Endothelial cell of umbilical vein (primary cell): ENCODE measurements at regions not wholly inside any gene's neighbourhood (a gene's known extent, or its start where the extent isn't known, plus 50 kb on each side); places are given as distances from the start of the nearest gene placed in this dataset.

Experiments used
- BruUV-seq: library from RNA; stranded (reverse); fragments of 400-500 nt; replicated peaks from 2 replicates; lab custom pipeline; 2021; lab: Mats Ljungman, UMichigan
- CTCF ChIA-PET: fragments of 300-600, 350-600 bp; sonication (Branson Sonifier 250); formaldehyde crosslinking; loops from one replicate; lab custom pipeline; 2021; ENCODE audit warnings: antibody characterized with exemption, inconsistent platforms; lab: Charles Lee
- POLR2A ChIA-PET: fragments of 300-600, 350-600 bp; sonication (Branson Sonifier 250); formaldehyde crosslinking; loops from one replicate; lab custom pipeline; 2021; ENCODE audit warnings: antibody characterized with exemption, inconsistent platforms; lab: Charles Lee
- DNase-seq: peaks from one replicate; pipeline ENCODE4 v3.0.0-alpha.2; 2011; ENCODE audit warnings: low read depth, low spot score
- FAIRE-seq: peaks from 2 replicates; lab custom pipeline; 2011; peaks lifted over from hg19 to GRCh38; lab: Jason Lieb, UNC
- H2AFZ ChIP-seq: 2 replicates; pipeline ENCODE4 v1.6.0; 2012; ENCODE audit warnings: low read depth, low read length, control low read depth, inconsistent platforms
- H3K27ac ChIP-seq: 2 replicates; pipeline ENCODE4 v1.5.1; 2011; ENCODE audit warnings: low read depth, mild to moderate bottlenecking, control low read depth, low read length, moderate library complexity; ENCODE audit not compliant: insufficient read depth
- H3K27me3 ChIP-seq, 2 experiments: 2 replicates each; pipeline versions ENCODE4 v1.6.0 to v1.6.1; 2011; ENCODE audit warnings: low read length in 2 of 2, mixed read lengths in 1 of 2; ENCODE audit not compliant: control insufficient read depth in 2 of 2, insufficient read depth in 2 of 2
- H3K36me3 ChIP-seq, 2 experiments: 2 replicates in 1 of 2; 3 replicates in 1 of 2; pipeline ENCODE4 v1.5.1; 2011; ENCODE audit warnings: low read length in 2 of 2, mild to moderate bottlenecking in 1 of 2, moderate library complexity in 1 of 2; ENCODE audit not compliant: control insufficient read depth in 2 of 2, insufficient read depth in 2 of 2; ENCODE audit errors: extremely low read depth in 1 of 2
- H3K4me1 ChIP-seq: 3 replicates; pipeline ENCODE4 v1.5.1; 2011; ENCODE audit warnings: mild to moderate bottlenecking, low read length; ENCODE audit not compliant: control insufficient read depth, insufficient read depth; ENCODE audit errors: extremely low read depth
- H3K4me2 ChIP-seq: 2 replicates; pipeline ENCODE4 v1.6.1; 2011; ENCODE audit warnings: low read length, control low read depth, mixed read lengths; ENCODE audit not compliant: insufficient read depth
- H3K4me3 ChIP-seq, 3 experiments: fragments of 200-600 bp in 1 of 3; sonication (generic), shearing (Covaris generic) in 1 of 3; replicated peaks in 1 of 3; 2 replicates each; pipeline ENCODE4 v1.5.1; 2011 to 2016; ENCODE audit warnings: control low read depth in 3 of 3, low read length in 3 of 3, mild to moderate bottlenecking in 2 of 3, inconsistent platforms in 1 of 3, low read depth in 1 of 3, moderate library complexity in 1 of 3; ENCODE audit not compliant: insufficient read depth in 1 of 3
- H3K79me2 ChIP-seq: 2 replicates; pipeline ENCODE4 v1.6.0; 2012; ENCODE audit warnings: low read length, inconsistent platforms; ENCODE audit not compliant: control insufficient read depth, insufficient read depth
- H3K9ac ChIP-seq: replicated peaks from 2 replicates; pipeline ENCODE3; 2011; ENCODE audit warnings: low read length, control low read depth; ENCODE audit not compliant: insufficient read depth; ENCODE audit errors: extremely low read depth
- H3K9me1 ChIP-seq: replicated peaks from 3 replicates; pipeline ENCODE4 v1.6.0; 2011; ENCODE audit warnings: mild to moderate bottlenecking, low read length; ENCODE audit not compliant: control insufficient read depth, insufficient read depth; ENCODE audit errors: extremely low read depth
- H3K9me3 ChIP-seq: replicated peaks from 2 replicates; pipeline ENCODE4 v1.5.1; 2012; ENCODE audit warnings: low read length, inconsistent platforms; ENCODE audit not compliant: control insufficient read depth, insufficient read depth
- H4K20me1 ChIP-seq: replicated peaks from 2 replicates; pipeline ENCODE3; 2011; ENCODE audit warnings: mild to moderate bottlenecking, low read length; ENCODE audit not compliant: control insufficient read depth, insufficient read depth; ENCODE audit errors: extremely low read depth
- CTCF ChIP-seq, 2 donors: IDR thresholded peaks; 1 replicate in 1 of 2; 2 replicates in 1 of 2; pipeline ENCODE4 v1.5.1; 2011; ENCODE audit warnings: low read length in 2 of 2, mild to moderate bottlenecking in 2 of 2, moderate library complexity in 2 of 2, control low read depth in 1 of 2, inconsistent platforms in 1 of 2, low read depth in 1 of 2; ENCODE audit not compliant: insufficient read depth in 1 of 2; ENCODE audit errors: extremely low read depth in 1 of 2
- EZH2 ChIP-seq: IDR thresholded peaks from 2 replicates; pipeline ENCODE4 v1.6.1; 2012; ENCODE audit warnings: borderline replicate concordance, low read depth, mild to moderate bottlenecking, moderate library complexity, low read length, inconsistent platforms; ENCODE audit not compliant: severe bottlenecking
- FOS ChIP-seq: IDR thresholded peaks from 2 replicates; pipeline ENCODE4 v1.6.1; 2011; ENCODE audit warnings: mild to moderate bottlenecking, low read length, moderate library complexity, borderline replicate concordance; ENCODE audit not compliant: insufficient read depth
- GATA2 ChIP-seq: IDR thresholded peaks from 2 replicates; pipeline ENCODE4 v1.7.0; 2011; ENCODE audit warnings: low read depth, mild to moderate bottlenecking, moderate library complexity, mixed read lengths, low read length; ENCODE audit not compliant: insufficient read length, insufficient read depth
- MYC ChIP-seq: IDR thresholded peaks from one replicate; pipeline ENCODE4 v1.6.1; 2011; ENCODE audit warnings: mild to moderate bottlenecking, low read depth, low read length
- POLR2A ChIP-seq: IDR thresholded peaks from 2 replicates; pipeline ENCODE4 v1.6.1; 2012; ENCODE audit warnings: low read depth, mild to moderate bottlenecking, control low read depth, low read length
- POLR2AphosphoS5 ChIP-seq: IDR thresholded peaks from 2 replicates; pipeline ENCODE4 v1.6.1; 2012; ENCODE audit warnings: low read depth, mild to moderate bottlenecking, control low read depth, low read length, moderate library complexity; ENCODE audit not compliant: insufficient read depth
- dilution Hi-C: fragments of 300-500 bp; cut with MboI; formaldehyde crosslinking; loops from one replicate; pipeline ENCODE4 v1.15.0; 2019; ENCODE audit warnings: low sequenced_read_pairs; ENCODE audit not compliant: extremely low pct_ligation_motif_present
- intact Hi-C: fragments of 100-400 bp; cut with micrococcal nuclease; formaldehyde crosslinking; loops from one replicate; pipeline ENCODE4 v1.10.0; 2022

- BruUV-seq: no TSS peak
- H3K4me1 ChIP-seq: no peaks in the 10 kb centered on the region
- FAIRE-seq (no peak), DNase-seq (no peak)
- dilution Hi-C loops (no loop called here), intact Hi-C loops (no loop called here)
- no peak overlapping the region for H3K27ac ChIP-seq
- ChIA-PET CTCF (no interaction called here), POLR2A (no interaction called here)
- no peaks in the 10 kb centered on the region for H3K9me3 ChIP-seq
- no peaks in the 10 kb centered on the region for H3K27me3 ChIP-seq
- no peaks in the 10 kb centered on the region for H3K9me1 ChIP-seq
- TF ChIP-seq EZH2: no peak
- no peak for TF ChIP-seq POLR2AphosphoS5
- no peak for TF ChIP-seq MYC
- no peak for TF ChIP-seq FOS
- H3K36me3 ChIP-seq: no peaks in the 10 kb centered on the region
- H3K4me3 ChIP-seq: no peak overlapping the region
- H3K9ac ChIP-seq: no peak overlapping the region
- no peaks in the 10 kb centered on the region for H4K20me1 ChIP-seq
- no peak overlapping the region for H3K4me2 ChIP-seq
- H3K79me2 ChIP-seq: no peaks in the 10 kb centered on the region
- no peak overlapping the region for H2AFZ ChIP-seq
These were observed 357.6 kb upstream of the CDH10 start for GRCh38 chr5:25002371-25002770.

- no peaks in the 10 kb centered on the region for H3K79me2 ChIP-seq
- dilution Hi-C loops (no loop called here), intact Hi-C loops (no loop called here)
- BruUV-seq: no TSS peak
- no peaks in the 10 kb centered on the region for H4K20me1 ChIP-seq
- H2AFZ ChIP-seq: no peak overlapping the region
- no peaks in the 10 kb centered on the region for H3K4me1 ChIP-seq
- FAIRE-seq: no peak
- no peak for TF ChIP-seq GATA2
- no peak for TF ChIP-seq CTCF (IDR thresholded peaks at IDR 0.05; ENCODE audit: extremely low read depth in 1 of 2, insufficient read depth in 1 of 2, low read depth in 1 of 2, low read length in 2 of 2)
- TF ChIP-seq POLR2A: no peak
- no peaks in the 10 kb centered on the region for H3K9me3 ChIP-seq
- CTCF ChIA-PET: no interaction called here
- POLR2A ChIA-PET: no interaction called here
- no peaks in the 10 kb centered on the region for H3K9me1 ChIP-seq
- H3K27me3 ChIP-seq: no peaks in the 10 kb centered on the region
- DNase-seq: no peak
- H3K36me3 ChIP-seq: no peaks in the 10 kb centered on the region
- no peak overlapping the region for H3K4me2 ChIP-seq
- H3K4me3 ChIP-seq: no peak overlapping the region
- no peak overlapping the region for H3K9ac ChIP-seq
- no peak overlapping the region for H3K27ac ChIP-seq
These were observed 355.0 kb upstream of the CDH10 start for GRCh38 chr5:24999732-25000131.
